ENCODE measurements at regions not wholly inside any gene's neighbourhood (a gene's known extent, or its start where the extent isn't known, plus 50 kb on each side); places are given as distances from the start of the nearest gene placed in this dataset.

- no peak for TF ChIP-seq CTCF (IDR thresholded peaks at IDR 0.05)
- Histone ChIP-seq H3K4me3 (ENCODE audit: low read depth, low read length) (no peak overlapping the region), H3K36me3 (ENCODE audit: control insufficient read depth, insufficient read depth, low read length) (no peaks in the 10 kb centered on the region), H3K4me2 (ENCODE audit: low read length) (no peak overlapping the region), H3K27me3 (ENCODE audit: control insufficient read depth, insufficient read depth, low read length) (no peaks in the 10 kb centered on the region), H3K27ac (no peak overlapping the region), H3K9ac (no peak overlapping the region), H2AFZ (no peak overlapping the region), H3K4me1 (no peaks in the 10 kb centered on the region), H3K79me2 (no peaks in the 10 kb centered on the region), H3K9me3 (ENCODE audit: control insufficient read depth, low read length) (peaks cover 4% of the 10 kb centered on the region)
Measured at GRCh38 chrX:874061-874460, 243.5 kb downstream of the SHOX start.

- no peak overlapping the region for H3K9ac ChIP-seq
- no peak overlapping the region for H3K4me3 ChIP-seq (ENCODE audit: low read depth, low read length)
- no peaks in the 10 kb centered on the region for H3K4me1 ChIP-seq
- H3K27ac ChIP-seq: no peak overlapping the region
- no peaks in the 10 kb centered on the region for H3K27me3 ChIP-seq (ENCODE audit: control insufficient read depth, insufficient read depth, low read length)
- H2AFZ ChIP-seq: no peak overlapping the region
- no peak for TF ChIP-seq CTCF (IDR thresholded peaks at IDR 0.05)
- H3K79me2 ChIP-seq: no peaks in the 10 kb centered on the region
- H3K4me2 ChIP-seq (ENCODE audit: low read length): no peak overlapping the region
- H3K36me3 ChIP-seq (ENCODE audit: control insufficient read depth, insufficient read depth, low read length): no peaks in the 10 kb centered on the region
- peaks cover 4% of the 10 kb centered on the region for H3K9me3 ChIP-seq (ENCODE audit: control insufficient read depth, low read length)
Measured at GRCh38 chrX:873016-873415, 242.4 kb downstream of the SHOX start.

- H2AFZ ChIP-seq: no peak overlapping the region
- H3K27me3 ChIP-seq (ENCODE audit: control insufficient read depth, insufficient read depth, low read length): no peaks in the 10 kb centered on the region
- H3K36me3 ChIP-seq (ENCODE audit: control insufficient read depth, insufficient read depth, low read length): no peaks in the 10 kb centered on the region
- TF ChIP-seq CTCF (IDR thresholded peaks at IDR 0.05): no peak
- H3K79me2 ChIP-seq: no peaks in the 10 kb centered on the region
- H3K9ac ChIP-seq: no peak overlapping the region
- H3K4me2 ChIP-seq (ENCODE audit: low read length): no peak overlapping the region
- H3K27ac ChIP-seq: no peak overlapping the region
- no peaks in the 10 kb centered on the region for H3K9me3 ChIP-seq (ENCODE audit: control insufficient read depth, low read length)
- H3K4me3 ChIP-seq (ENCODE audit: low read depth, low read length): no peak overlapping the region
- no peaks in the 10 kb centered on the region for H3K4me1 ChIP-seq
Measured at GRCh38 chrX:872090-872489, 241.5 kb downstream of the SHOX start.

GRCh38 chrX:871626-872025, 241.0 kb downstream of the SHOX start:
- TF ChIP-seq CTCF (IDR thresholded peaks at IDR 0.05): no peak
- H3K9me3 ChIP-seq (ENCODE audit: control insufficient read depth, low read length): no peaks in the 10 kb centered on the region
- no peaks in the 10 kb centered on the region for H3K79me2 ChIP-seq
- no peak overlapping the region for H3K27ac ChIP-seq
- no peak overlapping the region for H3K4me3 ChIP-seq (ENCODE audit: low read depth, low read length)
- no peaks in the 10 kb centered on the region for H3K4me1 ChIP-seq
- no peak overlapping the region for H3K4me2 ChIP-seq (ENCODE audit: low read length)
- H3K36me3 ChIP-seq (ENCODE audit: control insufficient read depth, insufficient read depth, low read length): no peaks in the 10 kb centered on the region
- no peak overlapping the region for H3K9ac ChIP-seq
- no peaks in the 10 kb centered on the region for H3K27me3 ChIP-seq (ENCODE audit: control insufficient read depth, insufficient read depth, low read length)
- H2AFZ ChIP-seq: no peak overlapping the region

- Histone ChIP-seq H3K4me2 (ENCODE audit: low read length) (no peak overlapping the region), H3K9ac (no peak overlapping the region), H3K27me3 (ENCODE audit: control insufficient read depth, insufficient read depth, low read length) (no peaks in the 10 kb centered on the region), H3K4me1 (no peaks in the 10 kb centered on the region), H3K79me2 (no peaks in the 10 kb centered on the region), H3K4me3 (ENCODE audit: low read depth, low read length) (no peak overlapping the region), H3K36me3 (ENCODE audit: control insufficient read depth, insufficient read depth, low read length) (no peaks in the 10 kb centered on the region), H3K9me3 (ENCODE audit: control insufficient read depth, low read length) (no peaks in the 10 kb centered on the region), H2AFZ (no peak overlapping the region), H3K27ac (no peak overlapping the region)
- no peak for TF ChIP-seq CTCF (IDR thresholded peaks at IDR 0.05)
Measured at GRCh38 chrX:867966-868647, 237.5 kb downstream of the SHOX start.

Data from parathyroid adenoma (tissue), 2 donors.